Peyer's patch (tissue), 4 donors: ENCODE measurements at regions not wholly inside any gene's neighbourhood (a gene's known extent, or its start where the extent isn't known, plus 50 kb on each side); places are given as distances from the start of the nearest gene placed in this dataset.

ENCODE experiments used
- POLR2A ChIP-seq, 2 donors: fragments of 450-650 bp; IDR thresholded peaks; one replicate each; pipeline ENCODE4 v1.5.1; 2017; ENCODE audit warnings: antibody characterized with exemption in 2 of 2, mild to moderate bottlenecking in 2 of 2, moderate library complexity in 2 of 2
- TF ChIP-seq, protein P1 (sequence below), 6 experiments: fragments of 450-650 bp in 4 of 6; fragments of 200-600 bp in 2 of 6; sonication (generic) in 1 of 6; IDR thresholded peaks; one replicate each; pipeline ENCODE4 v1.5.1; 2017 to 2019; ENCODE audit warnings: antibody characterized with exemption in 6 of 6, mild to moderate bottlenecking in 3 of 6, moderate library complexity in 1 of 6

DNA sequence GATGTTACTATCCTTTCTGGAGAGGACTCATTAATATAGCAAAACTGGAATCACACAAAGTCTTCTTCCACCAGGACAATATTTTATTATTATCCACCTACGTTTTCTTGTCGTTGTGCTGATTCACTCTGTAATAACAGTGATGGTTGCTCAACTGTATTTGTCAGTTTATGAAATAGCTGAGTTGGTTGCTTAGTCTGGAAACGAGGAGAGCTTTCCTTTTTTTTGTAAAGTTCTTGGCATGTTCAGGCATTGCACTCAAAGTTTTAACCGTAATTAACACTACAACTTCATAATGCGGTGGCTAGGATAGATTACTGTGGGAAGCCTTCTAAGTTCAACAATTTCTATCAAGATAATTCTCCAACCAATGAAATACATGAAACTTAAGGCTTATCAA, 131.2 kb downstream of the RAP2B start:
- TF ChIP-seq POLR2A (IDR thresholded peaks at IDR 0.05) = no peak
- TF ChIP-seq, protein P1, sequence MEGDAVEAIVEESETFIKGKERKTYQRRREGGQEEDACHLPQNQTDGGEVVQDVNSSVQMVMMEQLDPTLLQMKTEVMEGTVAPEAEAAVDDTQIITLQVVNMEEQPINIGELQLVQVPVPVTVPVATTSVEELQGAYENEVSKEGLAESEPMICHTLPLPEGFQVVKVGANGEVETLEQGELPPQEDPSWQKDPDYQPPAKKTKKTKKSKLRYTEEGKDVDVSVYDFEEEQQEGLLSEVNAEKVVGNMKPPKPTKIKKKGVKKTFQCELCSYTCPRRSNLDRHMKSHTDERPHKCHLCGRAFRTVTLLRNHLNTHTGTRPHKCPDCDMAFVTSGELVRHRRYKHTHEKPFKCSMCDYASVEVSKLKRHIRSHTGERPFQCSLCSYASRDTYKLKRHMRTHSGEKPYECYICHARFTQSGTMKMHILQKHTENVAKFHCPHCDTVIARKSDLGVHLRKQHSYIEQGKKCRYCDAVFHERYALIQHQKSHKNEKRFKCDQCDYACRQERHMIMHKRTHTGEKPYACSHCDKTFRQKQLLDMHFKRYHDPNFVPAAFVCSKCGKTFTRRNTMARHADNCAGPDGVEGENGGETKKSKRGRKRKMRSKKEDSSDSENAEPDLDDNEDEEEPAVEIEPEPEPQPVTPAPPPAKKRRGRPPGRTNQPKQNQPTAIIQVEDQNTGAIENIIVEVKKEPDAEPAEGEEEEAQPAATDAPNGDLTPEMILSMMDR (IDR thresholded peaks at IDR 0.05) = no peak
